ENCODE measurements at regions not wholly inside any gene's neighbourhood (a gene's known extent, or its start where the extent isn't known, plus 50 kb on each side); places are given as distances from the start of the nearest gene placed in this dataset.

- TF ChIP-seq CTCF (IDR thresholded peaks at IDR 0.05) (no peak), POLR2A (IDR thresholded peaks at IDR 0.05) (no peak), EP300 (IDR thresholded peaks at IDR 0.05) (no peak)
These were observed 81.6 kb upstream of the MANSC4 start for GRCh38 chr12:27861428-27862167.
